H9 (cell line): ENCODE measurements at regions not wholly inside any gene's neighbourhood (a gene's known extent, or its start where the extent isn't known, plus 50 kb on each side); places are given as distances from the start of the nearest gene placed in this dataset.

Experiments
- DNase-seq: peaks from one replicate; pipeline ENCODE4 v3.0.0-alpha.2; 2017
- H2AFZ ChIP-seq: one replicate; pipeline ENCODE4 v1.6.1; 2013; ENCODE audit warnings: mild to moderate bottlenecking, low read length, control low read depth, moderate library complexity
- H2AK5ac ChIP-seq: 2 replicates; pipeline ENCODE4 v1.6.1; 2013; ENCODE audit warnings: low read length, control low read depth, mixed read lengths; ENCODE audit not compliant: insufficient read length
- H2BK120ac ChIP-seq: one replicate; pipeline ENCODE4 v1.6.1; 2013; ENCODE audit warnings: low read depth, mild to moderate bottlenecking, low read length, control low read depth, inconsistent platforms; ENCODE audit not compliant: poor library complexity, severe bottlenecking
- H2BK12ac ChIP-seq: 2 replicates; pipeline ENCODE4 v1.6.1; 2013; ENCODE audit warnings: low read length, control low read depth, mixed read lengths, low read depth; ENCODE audit not compliant: insufficient read length
- H2BK15ac ChIP-seq: 2 replicates; pipeline ENCODE4 v1.6.1; 2013; ENCODE audit warnings: low read depth, low read length, control low read depth
- H2BK20ac ChIP-seq: one replicate; pipeline ENCODE4 v1.6.1; 2013; ENCODE audit warnings: low read depth, mild to moderate bottlenecking, low read length, control low read depth, inconsistent platforms; ENCODE audit not compliant: poor library complexity, severe bottlenecking
- H2BK5ac ChIP-seq: 2 replicates; pipeline ENCODE4 v1.6.1; 2013; ENCODE audit warnings: low read length, control low read depth, mixed read lengths; ENCODE audit not compliant: insufficient read length
- H3K14ac ChIP-seq: 2 replicates; pipeline ENCODE4 v1.6.1; 2013; ENCODE audit warnings: low read length, control low read depth; ENCODE audit not compliant: insufficient read depth
- H3K18ac ChIP-seq: 2 replicates; pipeline ENCODE4 v1.6.1; 2013; ENCODE audit warnings: low read depth, mild to moderate bottlenecking, mixed read lengths, low read length, control low read depth; ENCODE audit not compliant: insufficient read length
- H3K23ac ChIP-seq: 2 replicates; pipeline ENCODE4 v1.6.1; 2013; ENCODE audit warnings: low read length, control low read depth, mixed read lengths, low read depth; ENCODE audit not compliant: insufficient read length
- H3K23me2 ChIP-seq: 2 replicates; pipeline ENCODE4 v1.6.1; 2013; ENCODE audit warnings: low read depth, mild to moderate bottlenecking, mixed read lengths, low read length, control low read depth; ENCODE audit not compliant: insufficient read length, poor library complexity, severe bottlenecking
- H3K27ac ChIP-seq: 2 replicates; pipeline ENCODE4 v1.5.1; 2013; ENCODE audit warnings: low read length, control low read depth, mixed read lengths, low read depth; ENCODE audit not compliant: insufficient read length
- H3K27me3 ChIP-seq: 2 replicates; pipeline ENCODE4 v1.6.1; 2013; ENCODE audit warnings: low read length, control low read depth, inconsistent platforms; ENCODE audit not compliant: insufficient read depth
- H3K4ac ChIP-seq: 2 replicates; pipeline ENCODE4 v1.6.1; 2013; ENCODE audit warnings: low read depth, mild to moderate bottlenecking, control low read depth, inconsistent platforms, low read length, moderate library complexity
- H3K4me1 ChIP-seq: 2 replicates; pipeline ENCODE4 v1.6.1; 2013; ENCODE audit warnings: low read length, control low read depth, inconsistent platforms; ENCODE audit not compliant: insufficient read depth
- H3K4me2 ChIP-seq: 2 replicates; pipeline ENCODE4 v1.6.1; 2013; ENCODE audit warnings: low read length, control low read depth, mixed read lengths; ENCODE audit not compliant: insufficient read length, insufficient read depth
- H3K56ac ChIP-seq: 2 replicates; pipeline ENCODE4 v1.6.1; 2013; ENCODE audit warnings: low read depth, mild to moderate bottlenecking, mixed read lengths, low read length, control low read depth; ENCODE audit not compliant: insufficient read length
- H3K79me1 ChIP-seq: 2 replicates; pipeline ENCODE4 v1.6.1; 2013; ENCODE audit warnings: low read depth, mild to moderate bottlenecking, moderate library complexity, low read length, control low read depth, inconsistent platforms; ENCODE audit not compliant: insufficient read depth, poor library complexity, severe bottlenecking
- H3K79me2 ChIP-seq: 2 replicates; pipeline ENCODE4 v1.6.1; 2013; ENCODE audit warnings: low read length, control low read depth, inconsistent platforms; ENCODE audit not compliant: insufficient read depth
- H3K9ac ChIP-seq: 2 replicates; pipeline ENCODE4 v1.6.1; 2013; ENCODE audit warnings: low read length, control low read depth, mixed read lengths; ENCODE audit not compliant: insufficient read length; ENCODE audit errors: extremely low read depth
- H3K9me3 ChIP-seq: one replicate; pipeline ENCODE4 v1.6.1; 2013; ENCODE audit warnings: low read depth, low read length, inconsistent platforms; ENCODE audit not compliant: control insufficient read depth
- H3T11ph ChIP-seq: one replicate; pipeline ENCODE4 v1.6.1; 2013; ENCODE audit warnings: mild to moderate bottlenecking, low read length, control low read depth, inconsistent platforms
- H4K20me1 ChIP-seq: one replicate; pipeline ENCODE4 v1.6.1; 2013; ENCODE audit not compliant: control insufficient read depth, insufficient read length, insufficient read depth
- H4K5ac ChIP-seq: 2 replicates; pipeline ENCODE4 v1.6.1; 2013; ENCODE audit warnings: low read depth, mild to moderate bottlenecking, mixed read lengths, low read length, control low read depth; ENCODE audit not compliant: insufficient read length
- H4K8ac ChIP-seq: replicated peaks from 2 replicates; pipeline ENCODE4 v1.6.1; 2013; ENCODE audit warnings: low read length, control low read depth, mixed read lengths, low read depth; ENCODE audit not compliant: insufficient read length
- H4K91ac ChIP-seq: 2 replicates; pipeline ENCODE4 v1.6.1; 2013; ENCODE audit warnings: low read depth, mild to moderate bottlenecking, moderate library complexity, mixed read lengths, low read length, control low read depth; ENCODE audit not compliant: insufficient read length
- H3K27ac Mint-ChIP-seq, 3 experiments: 2 replicates in 2 of 3; 3 replicates in 1 of 3; pipeline ENCODE4 v1.8.0; 2020 to 2021; ENCODE audit warnings: mixed read lengths in 3 of 3, mild to moderate bottlenecking in 1 of 3, moderate library complexity in 1 of 3
- H3K27me3 Mint-ChIP-seq: 2 replicates; pipeline ENCODE4 v1.8.0; 2021; ENCODE audit warnings: low read depth, mild to moderate bottlenecking, moderate library complexity, mixed read lengths
- H3K36me3 Mint-ChIP-seq, 3 experiments: 2 replicates in 2 of 3; 3 replicates in 1 of 3; pipeline ENCODE4 v1.8.0; 2020 to 2021; ENCODE audit warnings: low read depth in 3 of 3, mixed read lengths in 3 of 3; ENCODE audit not compliant: insufficient read depth in 1 of 3
- H3K4me1 Mint-ChIP-seq, 2 experiments: 2 replicates each; pipeline ENCODE4 v1.8.0; 2020; ENCODE audit warnings: mixed read lengths in 2 of 2
- H3K4me3 Mint-ChIP-seq, 2 experiments: 2 replicates in 1 of 2; 3 replicates in 1 of 2; pipeline ENCODE4 v1.8.0; 2020 to 2021; ENCODE audit warnings: mild to moderate bottlenecking in 2 of 2, mixed read lengths in 2 of 2, moderate library complexity in 1 of 2
- H3K9me3 Mint-ChIP-seq, 2 experiments: 2 replicates in 1 of 2; 3 replicates in 1 of 2; pipeline ENCODE4 v1.8.0; 2020; ENCODE audit warnings: mild to moderate bottlenecking in 2 of 2, mixed read lengths in 2 of 2, moderate library complexity in 1 of 2
- CTCF ChIP-seq: fragments of 200-600 bp; sonication (generic); conservative IDR thresholded peaks from 3 replicates; pipeline ENCODE4 v1.8.0; 2021; ENCODE audit warnings: antibody characterized with exemption, mild to moderate bottlenecking
- WGBS: extraction: QIAGEN DNeasy Blood & Tissue Kit; methylation state at CpG from one replicate; pipeline ENCODE4 v1.1.7; 2013; ENCODE audit warnings: missing lambda C conversion rate, low lambda C conversion rate, mixed read lengths; ENCODE audit not compliant: insufficient read length; ENCODE audit errors: extremely low coverage; 5-methylcytosine and 5-hydroxymethylcytosine counted together

- Histone ChIP-seq H2BK15ac (no peak overlapping the region), H3K9ac (no peak overlapping the region), H2BK120ac (no peak overlapping the region), H2BK20ac (no peak overlapping the region), H4K20me1 (no peaks in the 10 kb centered on the region), H3K79me2 (no peaks in the 10 kb centered on the region), H3K27me3 (no peaks in the 10 kb centered on the region), H3K4ac (no peak overlapping the region), H3K9me3 (no peaks in the 10 kb centered on the region), H3K18ac (no peak overlapping the region), H3K79me1 (no peaks in the 10 kb centered on the region), H3T11ph (no peak overlapping the region), H3K23me2 (no peaks in the 10 kb centered on the region), H2BK12ac (no peak overlapping the region), H2BK5ac (no peak overlapping the region), H2AK5ac (no peak overlapping the region), H3K23ac (no peak overlapping the region), H3K56ac (no peak overlapping the region), H3K14ac (no peak overlapping the region), H3K4me2 (no peak overlapping the region), H4K8ac (no peak overlapping the region), H2AFZ (no peak overlapping the region), H4K91ac (no peak overlapping the region), H3K4me1 (no peaks in the 10 kb centered on the region; the same call in 1 of the 2 replicates), H3K27ac (no peak overlapping the region), H4K5ac (no peak overlapping the region)
- DNase-seq = no peak
- Mint-ChIP-seq H3K27ac (no peak overlapping the region; a peak in 1 of 7 replicates), H3K36me3 (no peaks in the 10 kb centered on the region), H3K9me3 (no peaks in the 10 kb centered on the region), H3K27me3 (no peaks in the 10 kb centered on the region), H3K4me3 (no peak overlapping the region), H3K4me1 (peaks cover 22 to 23% of the 10 kb centered on the region in 2 experiments)
- no peak for TF ChIP-seq CTCF
- WGBS = no CpG with 5 or more reads among the region's 3 CpGs
These were observed 328.4 kb downstream of the PAX3 start for GRCh38 chr2:221970389-221970788.
